Neural cell (in vitro differentiated cells): ENCODE measurements at regions not wholly inside any gene's neighbourhood (a gene's known extent, or its start where the extent isn't known, plus 50 kb on each side); places are given as distances from the start of the nearest gene placed in this dataset.

ENCODE experiments used
- H2AFZ ChIP-seq: fragments of 200-600, 300-800 bp; sonication (generic), shearing (Covaris generic); 2 replicates; pipeline ENCODE4 v1.6.0; 2014; ENCODE audit warnings: low read depth, mild to moderate bottlenecking, antibody characterized with exemption, low read length, moderate library complexity
- H3F3A ChIP-seq: fragments of 200-600 bp; shearing (Covaris generic); 2 replicates; pipeline ENCODE4 v1.6.1; 2016; ENCODE audit warnings: mild to moderate bottlenecking, moderate library complexity, mixed read lengths, antibody characterized with exemption, low read length; ENCODE audit not compliant: insufficient read depth, poor library complexity, severe bottlenecking
- H3K27ac ChIP-seq: fragments of 200-600, 300-800 bp; sonication (generic), shearing (Covaris generic); 2 replicates; pipeline ENCODE4 v1.5.1; 2014; ENCODE audit warnings: mild to moderate bottlenecking, low read length, moderate library complexity
- H3K27me3 ChIP-seq: fragments of 300-800, 200-600 bp; sonication (generic), shearing (Covaris generic); 2 replicates; pipeline ENCODE4 v1.6.0; 2014; ENCODE audit warnings: mild to moderate bottlenecking, low read depth, low read length, moderate library complexity; ENCODE audit not compliant: insufficient read depth
- H3K36me3 ChIP-seq: fragments of 300-800, 200-600 bp; sonication (generic), shearing (Covaris generic); 2 replicates; pipeline ENCODE4 v1.5.1; 2014; ENCODE audit warnings: mild to moderate bottlenecking, antibody characterized with exemption, low read length, moderate library complexity; ENCODE audit not compliant: insufficient read depth
- H3K4me2 ChIP-seq: fragments of 300-800, 200-600 bp; sonication (generic), shearing (Covaris generic); 2 replicates; pipeline ENCODE4 v1.6.0; 2014; ENCODE audit warnings: mild to moderate bottlenecking, low read length
- H3K4me3 ChIP-seq: fragments of 300-800, 200-600 bp; sonication (generic), shearing (Covaris generic); 2 replicates; pipeline ENCODE4 v1.5.1; 2014; ENCODE audit warnings: mild to moderate bottlenecking, low read length, moderate library complexity
- H3K79me2 ChIP-seq: fragments of 200-600 bp; shearing (Covaris generic); replicated peaks from 2 replicates; pipeline ENCODE4 v1.6.0; 2014; ENCODE audit warnings: mild to moderate bottlenecking, low read length, moderate library complexity; ENCODE audit not compliant: insufficient read depth
- H3K9ac ChIP-seq: fragments of 300-800, 200-600 bp; sonication (generic), shearing (Covaris generic); 2 replicates; pipeline ENCODE4 v1.6.1; 2016; ENCODE audit warnings: mild to moderate bottlenecking, low read length, mixed read lengths
- H3K9me2 ChIP-seq: fragments of 200-600 bp; shearing (Covaris generic); 2 replicates; pipeline ENCODE4 v1.6.1; 2016; ENCODE audit warnings: mild to moderate bottlenecking, low read length, mixed read lengths; ENCODE audit not compliant: insufficient read depth
- H3K9me3 ChIP-seq: fragments of 200-600, 300-800 bp; sonication (generic), shearing (Covaris generic); 2 replicates; pipeline ENCODE4 v1.6.1; 2016; ENCODE audit warnings: mild to moderate bottlenecking, mixed run types, low read length, moderate library complexity, mixed read lengths
- H4K20me1 ChIP-seq: fragments of 200-600 bp; shearing (Covaris generic); 2 replicates; pipeline ENCODE4 v1.6.1; 2016; ENCODE audit warnings: mild to moderate bottlenecking, mixed run types; ENCODE audit not compliant: insufficient read depth
- CTCF ChIP-seq: fragments of 450-650 bp; IDR thresholded peaks from 2 replicates; pipeline ENCODE4 v1.5.1; 2014; ENCODE audit warnings: antibody characterized with exemption, mild to moderate bottlenecking, moderate library complexity; ENCODE audit not compliant: poor library complexity, severe bottlenecking
- EP300 ChIP-seq: fragments of 450-650 bp; conservative IDR thresholded peaks from 2 replicates; pipeline ENCODE4 v1.6.1; 2014; ENCODE audit warnings: antibody characterized with exemption, mild to moderate bottlenecking, moderate library complexity; ENCODE audit not compliant: poor library complexity, severe bottlenecking
- EZH2 ChIP-seq: fragments of 200-600, 300-800 bp; shearing (Covaris generic), sonication (generic); IDR thresholded peaks from 2 replicates; pipeline ENCODE4 v1.6.1; 2014; ENCODE audit warnings: antibody characterized with exemption, low read length, borderline replicate concordance, mild to moderate bottlenecking; ENCODE audit not compliant: insufficient read depth, poor library complexity, severe bottlenecking
- MXI1 ChIP-seq: fragments of 450-650 bp; conservative IDR thresholded peaks from 2 replicates; pipeline ENCODE4 v1.6.1; 2014; ENCODE audit warnings: antibody characterized with exemption, mild to moderate bottlenecking; ENCODE audit not compliant: poor library complexity, severe bottlenecking
- POLR2AphosphoS5 ChIP-seq: IDR thresholded peaks from 2 replicates; pipeline ENCODE4 v1.6.1; 2012
- RAD21 ChIP-seq: fragments of 450-650 bp; conservative IDR thresholded peaks from 2 replicates; pipeline ENCODE4 v1.6.1; 2014; ENCODE audit warnings: antibody characterized with exemption, mild to moderate bottlenecking, moderate library complexity
- REST ChIP-seq: IDR thresholded peaks from 2 replicates; pipeline ENCODE4 v1.6.1; 2012; ENCODE audit warnings: borderline replicate concordance
- SMC3 ChIP-seq: fragments of 450-650 bp; conservative IDR thresholded peaks from 2 replicates; pipeline ENCODE4 v1.6.1; 2014; ENCODE audit warnings: antibody characterized with exemption, mild to moderate bottlenecking, moderate library complexity; ENCODE audit not compliant: poor library complexity
- TAF1 ChIP-seq: IDR thresholded peaks from 2 replicates; pipeline ENCODE4 v1.6.1; 2012; ENCODE audit warnings: low read depth

- H3K27ac ChIP-seq, result no peak overlapping the region
- no peaks in the 10 kb centered on the region for H3K79me2 ChIP-seq
- no peak overlapping the region for H3K9ac ChIP-seq
- H3F3A ChIP-seq, result no peaks in the 10 kb centered on the region
- H3K4me2 ChIP-seq, result no peak overlapping the region
- no peak overlapping the region for H2AFZ ChIP-seq
- H3K27me3 ChIP-seq, result peaks cover 21% of the 10 kb centered on the region
- TF ChIP-seq EP300, result no peak
- no peak for TF ChIP-seq TAF1
- TF ChIP-seq EZH2, result no peak
- no peak for TF ChIP-seq RAD21
- H3K36me3 ChIP-seq, result no peaks in the 10 kb centered on the region
- no peak overlapping the region for H3K4me3 ChIP-seq
- H4K20me1 ChIP-seq, result no peaks in the 10 kb centered on the region
- no peaks in the 10 kb centered on the region for H3K9me3 ChIP-seq
- no peaks in the 10 kb centered on the region for H3K9me2 ChIP-seq
Observed at GRCh38 chr11:95557376-95557775, 232.2 kb downstream of the FAM76B start.

- Histone ChIP-seq H3K9ac (no peak overlapping the region), H3K79me2 (no peaks in the 10 kb centered on the region), H3K36me3 (no peaks in the 10 kb centered on the region), H3K9me2 (no peaks in the 10 kb centered on the region), H3K27me3 (peaks cover 21% of the 10 kb centered on the region), H2AFZ (no peak overlapping the region), H3K4me2 (no peak overlapping the region), H3K4me3 (no peak overlapping the region), H3K27ac (no peak overlapping the region), H3F3A (no peaks in the 10 kb centered on the region), H3K9me3 (no peaks in the 10 kb centered on the region), H4K20me1 (no peaks in the 10 kb centered on the region)
- TF ChIP-seq REST (peak; percentile 45), CTCF (no peak), RAD21 (no peak), MXI1 (no peak), POLR2AphosphoS5 (peak; percentile 55), EP300 (peak; percentile 70), TAF1 (no peak), SMC3 (no peak), EZH2 (no peak)
Observed at GRCh38 chr11:95556342-95557163, 233.0 kb downstream of the FAM76B start.
